ENCODE measurements at regions not wholly inside any gene's neighbourhood (a gene's known extent, or its start where the extent isn't known, plus 50 kb on each side); places are given as distances from the start of the nearest gene placed in this dataset.

DNA sequence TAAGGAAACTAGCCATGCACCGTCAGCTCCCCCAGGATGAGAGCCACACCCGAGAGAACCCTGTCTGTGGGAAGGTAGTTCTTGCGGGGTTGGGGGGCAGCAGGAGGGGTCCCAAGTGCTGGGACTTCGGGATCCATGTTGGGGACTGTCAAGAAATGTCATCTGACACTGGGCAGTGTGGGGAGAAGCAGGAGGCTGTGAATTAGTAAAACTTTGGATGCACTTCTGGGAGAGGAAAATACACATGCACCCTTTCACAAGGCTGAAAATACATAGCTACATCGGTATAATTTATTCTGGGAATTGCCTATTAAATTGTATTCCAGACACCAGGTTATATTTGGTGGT, 109.6 kb upstream of the RPS23 start:
- H3K4me3 ChIP-seq (ENCODE audit: low read length, poor library complexity, severe bottlenecking) = no peak overlapping the region
- H3K4me2 ChIP-seq (ENCODE audit: low read depth, low read length, poor library complexity, severe bottlenecking) = no peak overlapping the region
- no peaks in the 10 kb centered on the region for H3F3A ChIP-seq (ENCODE audit: low read depth)
- no peaks in the 10 kb centered on the region for H3K79me2 ChIP-seq (ENCODE audit: insufficient read depth, low read length)
- H2AFZ ChIP-seq (ENCODE audit: low read length) = no peak overlapping the region
- H3K27me3 ChIP-seq (ENCODE audit: insufficient read depth, low read length, poor library complexity, severe bottlenecking) = no peaks in the 10 kb centered on the region
- H4K20me1 ChIP-seq (ENCODE audit: insufficient read depth, low read length, poor library complexity, severe bottlenecking) = no peaks in the 10 kb centered on the region
- no peaks in the 10 kb centered on the region for H3K9me2 ChIP-seq (replicated peaks; ENCODE audit: low read depth, low read length)
- TF ChIP-seq, protein P1, sequence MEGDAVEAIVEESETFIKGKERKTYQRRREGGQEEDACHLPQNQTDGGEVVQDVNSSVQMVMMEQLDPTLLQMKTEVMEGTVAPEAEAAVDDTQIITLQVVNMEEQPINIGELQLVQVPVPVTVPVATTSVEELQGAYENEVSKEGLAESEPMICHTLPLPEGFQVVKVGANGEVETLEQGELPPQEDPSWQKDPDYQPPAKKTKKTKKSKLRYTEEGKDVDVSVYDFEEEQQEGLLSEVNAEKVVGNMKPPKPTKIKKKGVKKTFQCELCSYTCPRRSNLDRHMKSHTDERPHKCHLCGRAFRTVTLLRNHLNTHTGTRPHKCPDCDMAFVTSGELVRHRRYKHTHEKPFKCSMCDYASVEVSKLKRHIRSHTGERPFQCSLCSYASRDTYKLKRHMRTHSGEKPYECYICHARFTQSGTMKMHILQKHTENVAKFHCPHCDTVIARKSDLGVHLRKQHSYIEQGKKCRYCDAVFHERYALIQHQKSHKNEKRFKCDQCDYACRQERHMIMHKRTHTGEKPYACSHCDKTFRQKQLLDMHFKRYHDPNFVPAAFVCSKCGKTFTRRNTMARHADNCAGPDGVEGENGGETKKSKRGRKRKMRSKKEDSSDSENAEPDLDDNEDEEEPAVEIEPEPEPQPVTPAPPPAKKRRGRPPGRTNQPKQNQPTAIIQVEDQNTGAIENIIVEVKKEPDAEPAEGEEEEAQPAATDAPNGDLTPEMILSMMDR (conservative IDR thresholded peaks at IDR 0.05; ENCODE audit: low read length) = no peak
- TF ChIP-seq EZH2phosphoT487 (IDR thresholded peaks at IDR 0.05; ENCODE audit: borderline replicate concordance) = no peak
- no peaks in the 10 kb centered on the region for H3K36me3 ChIP-seq (ENCODE audit: insufficient read depth, low read length)
- peaks cover 5% of the 10 kb centered on the region for H3K4me1 ChIP-seq (ENCODE audit: insufficient read depth, low read length, poor library complexity, severe bottlenecking)
- H3K9me3 ChIP-seq (ENCODE audit: insufficient read depth, low read depth, low read length) = no peaks in the 10 kb centered on the region
- no peak overlapping the region for H3K9ac ChIP-seq (ENCODE audit: low read depth, low read length, poor library complexity, severe bottlenecking)

DNA sequence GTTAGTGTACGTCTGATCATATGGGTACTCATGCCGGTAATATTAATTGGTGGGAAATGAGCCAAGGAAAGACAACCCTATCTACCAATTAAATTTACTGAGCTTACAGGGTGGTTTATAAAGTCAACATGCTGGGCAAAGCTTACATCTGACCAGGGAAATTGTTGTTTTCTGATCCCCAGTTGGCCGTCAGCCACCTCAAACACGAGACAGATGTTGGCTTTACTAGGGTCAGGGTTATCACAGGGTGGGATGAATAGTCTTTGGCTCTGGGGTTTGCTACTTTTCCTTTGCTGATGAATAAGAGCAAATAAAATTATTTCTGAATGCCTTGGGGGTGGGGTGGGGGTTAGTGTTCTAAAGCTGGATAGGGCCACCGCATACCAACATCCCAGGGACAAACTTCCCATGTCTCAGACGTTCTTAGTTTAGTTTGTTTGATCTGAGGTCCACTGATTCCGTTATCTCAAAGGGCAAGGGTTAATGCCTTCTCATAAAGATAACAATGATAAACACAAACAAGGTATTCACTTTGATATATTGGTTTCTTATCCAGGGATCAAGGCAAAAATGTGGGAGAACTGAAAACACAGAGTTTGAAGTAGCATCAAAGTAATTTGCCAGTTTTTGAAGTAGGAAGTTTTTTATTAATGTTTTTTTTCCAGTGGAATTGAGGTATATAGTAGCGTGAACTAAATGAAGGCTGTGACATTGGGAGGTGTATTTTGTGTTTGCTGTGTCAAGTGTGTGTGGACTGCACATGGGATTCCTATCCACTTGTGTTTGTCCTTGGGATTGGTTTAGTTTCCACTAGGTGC, 109.1 kb upstream of the RPS23 start:
- no peaks in the 10 kb centered on the region for H3F3A ChIP-seq (ENCODE audit: low read depth)
- H3K27me3 ChIP-seq (ENCODE audit: insufficient read depth, low read length, poor library complexity, severe bottlenecking) = no peaks in the 10 kb centered on the region
- peaks cover 5% of the 10 kb centered on the region for H3K4me1 ChIP-seq (ENCODE audit: insufficient read depth, low read length, poor library complexity, severe bottlenecking)
- H2AFZ ChIP-seq (ENCODE audit: low read length) = no peak overlapping the region
- TF ChIP-seq, protein P1 (conservative IDR thresholded peaks at IDR 0.05; ENCODE audit: low read length) = no peak
- no peak for TF ChIP-seq EZH2phosphoT487 (IDR thresholded peaks at IDR 0.05; ENCODE audit: borderline replicate concordance)
- H3K4me3 ChIP-seq (ENCODE audit: low read length, poor library complexity, severe bottlenecking) = no peak overlapping the region
- H3K9me2 ChIP-seq (replicated peaks; ENCODE audit: low read depth, low read length) = no peaks in the 10 kb centered on the region
- H3K36me3 ChIP-seq (ENCODE audit: insufficient read depth, low read length) = no peaks in the 10 kb centered on the region
- H3K79me2 ChIP-seq (ENCODE audit: insufficient read depth, low read length) = no peaks in the 10 kb centered on the region
- H4K20me1 ChIP-seq (ENCODE audit: insufficient read depth, low read length, poor library complexity, severe bottlenecking) = no peaks in the 10 kb centered on the region
- H3K9ac ChIP-seq (ENCODE audit: low read depth, low read length, poor library complexity, severe bottlenecking) = no peak overlapping the region
- no peak overlapping the region for H3K4me2 ChIP-seq (ENCODE audit: low read depth, low read length, poor library complexity, severe bottlenecking)
- H3K9me3 ChIP-seq (ENCODE audit: insufficient read depth, low read depth, low read length) = no peaks in the 10 kb centered on the region

DNA sequence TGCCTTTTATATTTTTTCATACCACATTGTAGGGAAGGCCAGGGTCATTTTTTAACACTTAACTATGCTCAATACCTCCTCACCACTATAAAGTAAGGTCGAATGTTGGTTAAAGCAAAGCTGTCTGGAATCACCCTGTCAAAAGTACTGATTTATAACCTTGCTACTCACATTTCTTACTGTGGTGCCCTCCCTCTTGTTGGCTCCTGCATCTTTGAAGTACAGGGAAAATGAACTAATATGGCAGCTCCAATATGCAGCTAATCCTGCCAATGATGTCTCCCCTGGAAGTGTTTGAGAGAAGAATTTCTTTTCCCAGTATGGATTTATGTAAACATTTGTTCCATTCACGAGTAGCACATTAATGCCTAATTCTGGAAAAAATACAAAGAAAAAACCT, 108.4 kb upstream of the RPS23 start:
- Histone ChIP-seq H3K9me3 (ENCODE audit: insufficient read depth, low read depth, low read length) (no peaks in the 10 kb centered on the region), H3K27me3 (ENCODE audit: insufficient read depth, low read length, poor library complexity, severe bottlenecking) (no peaks in the 10 kb centered on the region), H3K36me3 (ENCODE audit: insufficient read depth, low read length) (no peaks in the 10 kb centered on the region), H3K4me2 (ENCODE audit: low read depth, low read length, poor library complexity, severe bottlenecking) (no peak overlapping the region), H3K9me2 (replicated peaks; ENCODE audit: low read depth, low read length) (no peaks in the 10 kb centered on the region), H2AFZ (ENCODE audit: low read length) (no peak overlapping the region), H4K20me1 (ENCODE audit: insufficient read depth, low read length, poor library complexity, severe bottlenecking) (no peaks in the 10 kb centered on the region), H3K4me3 (ENCODE audit: low read length, poor library complexity, severe bottlenecking) (no peak overlapping the region), H3K79me2 (ENCODE audit: insufficient read depth, low read length) (no peaks in the 10 kb centered on the region), H3K4me1 (ENCODE audit: insufficient read depth, low read length, poor library complexity, severe bottlenecking) (peaks cover 5% of the 10 kb centered on the region), H3F3A (ENCODE audit: low read depth) (no peaks in the 10 kb centered on the region), H3K9ac (ENCODE audit: low read depth, low read length, poor library complexity, severe bottlenecking) (no peak overlapping the region)
- TF ChIP-seq EZH2phosphoT487 (IDR thresholded peaks at IDR 0.05; ENCODE audit: borderline replicate concordance) = no peak
- TF ChIP-seq, protein P1 (conservative IDR thresholded peaks at IDR 0.05; ENCODE audit: low read length) = no peak

All from Loucy (cell line).